ENCODE measurements at regions not wholly inside any gene's neighbourhood (a gene's known extent, or its start where the extent isn't known, plus 50 kb on each side); places are given as distances from the start of the nearest gene placed in this dataset.

- RAD21 ChIA-PET (ENCODE audit: unreplicated experiment) = no interaction called here
- Histone ChIP-seq H3K4me2 (ENCODE audit: control insufficient read depth, insufficient read depth) (no peak overlapping the region), H3K4me3 (no peak overlapping the region), H3K79me2 (ENCODE audit: control insufficient read depth, insufficient read depth, low read length) (no peaks in the 10 kb centered on the region), H3K9ac (ENCODE audit: control insufficient read depth, insufficient read depth, low read length) (no peak overlapping the region), H3K4me1 (ENCODE audit: control insufficient read depth, insufficient read depth, low read length) (no peaks in the 10 kb centered on the region), H2AFZ (ENCODE audit: control insufficient read depth, low read depth, low read length) (no peak overlapping the region), H3K27me3 (replicated peaks in 1 of 2; ENCODE audit: control insufficient read depth in 2 of 2, insufficient read depth in 2 of 2, low read length in 1 of 2) (no peaks in the 10 kb centered on the region), H3K27ac (ENCODE audit: control insufficient read depth, insufficient read depth) (no peak overlapping the region), H4K20me1 (ENCODE audit: control insufficient read depth, insufficient read depth) (no peaks in the 10 kb centered on the region), H3K9me3 (replicated peaks; ENCODE audit: control insufficient read depth, insufficient read depth, low read length) (no peaks in the 10 kb centered on the region), H3K36me3 (ENCODE audit: control insufficient read depth in 2 of 2, insufficient read depth in 2 of 2, low read length in 1 of 2) (no peaks in the 10 kb centered on the region)
- no peak for FAIRE-seq
- CTCF ChIA-PET = no interaction called here
- in situ Hi-C loops (cut with MboI) (no loop called here), intact Hi-C loops (cut with micrococcal nuclease; ENCODE audit: unreplicated experiment) (no loop called here)
- SMC1A ChIA-PET (ENCODE audit: uncharacterized antibody, unreplicated experiment) = no interaction called here
- WGBS (ENCODE audit: insufficient coverage, insufficient replicate concordance, low lambda C conversion rate, missing lambda C conversion rate) = 47% methylated on average over 1 of the region's 1 CpG
- no peak for TF ChIP-seq YY1 (IDR thresholded peaks at IDR 0.05; ENCODE audit: low read depth, low read length)
- no peak for TF ChIP-seq STAT1 (conservative IDR thresholded peaks at IDR 0.05)
- no peak for TF ChIP-seq KDM1A (IDR thresholded peaks at IDR 0.05; ENCODE audit: borderline replicate concordance)
- no peak for TF ChIP-seq ASH2L (IDR thresholded peaks at IDR 0.05; ENCODE audit: borderline replicate concordance, low read depth)
- TF ChIP-seq RUNX3 (IDR thresholded peaks at IDR 0.05; ENCODE audit: low read length) = no peak
- TF ChIP-seq NR2F1 (conservative IDR thresholded peaks at IDR 0.05) = no peak
- TF ChIP-seq IRF4 (IDR thresholded peaks at IDR 0.05; ENCODE audit: low read depth, low read length) = no peak
- no peak for TF ChIP-seq RELB (IDR thresholded peaks at IDR 0.05; ENCODE audit: low read depth)
- no peak for TF ChIP-seq RELA (IDR thresholded peaks at IDR 0.05; ENCODE audit: borderline replicate concordance, partially characterized antibody)
- TF ChIP-seq BCL3 (IDR thresholded peaks at IDR 0.05; ENCODE audit: borderline replicate concordance, insufficient read depth, low read depth, low read length, poor library complexity, severe bottlenecking) = no peak
- DNase-seq (ENCODE audit: low read depth, low spot score) = no peak
- no peak for ATAC-seq
- POLR2A ChIA-PET = no interaction called here
- no TSS peak for BruUV-seq (replicated peaks)
These were observed 1208.6 kb downstream of the CDH11 start for GRCh38 chr16:63913290-63913689.
